ENCODE measurements at regions not wholly inside any gene's neighbourhood (a gene's known extent, or its start where the extent isn't known, plus 50 kb on each side); places are given as distances from the start of the nearest gene placed in this dataset.
A peak's percentile ranks its signal among the peaks of the same experiment; 100 is the strongest.

- H2BK15ac ChIP-seq (ENCODE audit: low read length) = peak overlapping the region; percentile 89; the same call in 1 of the 2 replicates
- H4K20me1 ChIP-seq (replicated peaks in 1 of 2; ENCODE audit: control insufficient read depth in 1 of 2, insufficient read depth in 2 of 2, low read length in 2 of 2) = no peaks in the 10 kb centered on the region
- no peak overlapping the region for H4K5ac ChIP-seq (ENCODE audit: insufficient read length, low read depth, low read length)
- no peak for TF ChIP-seq E2F6 (IDR thresholded peaks at IDR 0.05)
- TF ChIP-seq RFX5 (IDR thresholded peaks at IDR 0.05; ENCODE audit: borderline replicate concordance, low read depth, low read length) = no peak
- no peak for TF ChIP-seq BACH1 (IDR thresholded peaks at IDR 0.05; ENCODE audit: low read length)
- no peak for TF ChIP-seq SP4 (IDR thresholded peaks at IDR 0.05; ENCODE audit: low read length)
- no peaks in the 10 kb centered on the region for H3K23me2 ChIP-seq (ENCODE audit: low read depth, low read length)
- no peak overlapping the region for H3K23ac ChIP-seq (ENCODE audit: insufficient read length)
- H3K4ac ChIP-seq (replicated peaks; ENCODE audit: insufficient read length, low read depth, low read length) = no peak overlapping the region
- POLR2A ChIA-PET (ENCODE audit: partially characterized antibody) = no interaction called here
- H3K79me1 ChIP-seq (ENCODE audit: low read depth, low read length) = no peaks in the 10 kb centered on the region
- DNase-seq (ENCODE audit: low read depth in 1 of 2, low spot score in 2 of 2) (no peak), FAIRE-seq (no peak)
- no peak overlapping the region for H4K8ac ChIP-seq (ENCODE audit: extremely low read depth, insufficient read depth, low read length)
- no peak overlapping the region for H3K18ac ChIP-seq (ENCODE audit: extremely low read depth, low read length)
- H3K9ac ChIP-seq (replicated peaks in 1 of 4; ENCODE audit: extremely low read depth in 1 of 4, low read depth in 3 of 4, low read length in 3 of 4) = no peak overlapping the region
- peaks cover 2 to 11% (median 5%) of the 10 kb centered on the region in 4 experiments for H3K4me1 ChIP-seq (replicated peaks in 1 of 4; ENCODE audit: control insufficient read depth in 3 of 4, insufficient read depth in 4 of 4, low read length in 3 of 4)
- H3K79me2 ChIP-seq (ENCODE audit: control insufficient read depth in 1 of 2, insufficient read depth in 2 of 2, low read length in 2 of 2) = no peaks in the 10 kb centered on the region
- WGBS, 2 experiments (ENCODE audit: extremely low coverage in 1 of 2, insufficient coverage in 1 of 2, insufficient read length in 1 of 2, insufficient replicate concordance in 2 of 2, low coverage in 1 of 2, low lambda C conversion rate in 2 of 2, missing lambda C conversion rate in 1 of 2) = 98% methylated on average over 4 of the region's 4 CpGs; no CpG with 5 or more reads in 1 of the 2 experiments
- no peak overlapping the region for H4K91ac ChIP-seq (replicated peaks; ENCODE audit: insufficient read length, low read length)
- H3K56ac ChIP-seq (replicated peaks; ENCODE audit: insufficient read length, low read depth, low read length) = no peak overlapping the region
- CTCF ChIA-PET (ENCODE audit: partially characterized antibody) = no interaction called here
- H3K14ac ChIP-seq (ENCODE audit: insufficient read length) = no peak overlapping the region
- H2AK5ac ChIP-seq (ENCODE audit: low read depth, low read length) = no peak overlapping the region
- no peak overlapping the region for H3K27ac ChIP-seq (ENCODE audit: low read depth, low read length)
- H3K27me3 ChIP-seq (replicated peaks in 1 of 4; ENCODE audit: control insufficient read depth in 3 of 4, extremely low read depth in 1 of 4, insufficient read depth in 3 of 4, low read length in 3 of 4) = no peaks in the 10 kb centered on the region
- H3K4me2 ChIP-seq (ENCODE audit: insufficient read depth in 1 of 2, low read depth in 2 of 2, low read length in 2 of 2) = no peak overlapping the region
- no peak overlapping the region for H2BK20ac ChIP-seq (ENCODE audit: low read length)
- H2BK5ac ChIP-seq (ENCODE audit: low read depth, low read length) = no peak overlapping the region
- no peak overlapping the region for H2AFZ ChIP-seq (ENCODE audit: low read length)
- H3K36me3 ChIP-seq (ENCODE audit: control insufficient read depth in 2 of 4, insufficient read depth in 4 of 4, low read length in 3 of 4) = no peaks in the 10 kb centered on the region
- H3K4me3 ChIP-seq (ENCODE audit: extremely low read depth in 1 of 4, insufficient read depth in 2 of 4, low read depth in 3 of 4, low read length in 4 of 4) = no peak overlapping the region
- no peak overlapping the region for H2BK120ac ChIP-seq (replicated peaks; ENCODE audit: low read depth, low read length)
- no peaks in the 10 kb centered on the region for H3K9me3 ChIP-seq (ENCODE audit: insufficient read depth in 2 of 2, low read depth in 1 of 2, low read length in 1 of 2)
- H2BK12ac ChIP-seq (ENCODE audit: low read depth, low read length) = no peak overlapping the region
Observed at GRCh38 chr3:72481542-72481941, 366.7 kb downstream of the SHQ1 start.

Data from H1 (cell line).